ENCODE measurements at regions not wholly inside any gene's neighbourhood (a gene's known extent, or its start where the extent isn't known, plus 50 kb on each side); places are given as distances from the start of the nearest gene placed in this dataset.

- no peak overlapping the region for H3K4me3 ChIP-seq (ENCODE audit: low read depth, low read length)
- TF ChIP-seq CTCF (IDR thresholded peaks at IDR 0.05; ENCODE audit: insufficient read depth, low read length, missing control alignments): no peak
- DNase-seq (ENCODE audit: low read depth, low spot score): no peak
- POLR2A ChIA-PET: no interaction called here
- CTCF ChIA-PET: no interaction called here
Measured at GRCh38 chr14:88128816-88129215, 123.9 kb downstream of the GPR65 start.

- no peak for TF ChIP-seq CTCF (IDR thresholded peaks at IDR 0.05; ENCODE audit: insufficient read depth, low read length, missing control alignments)
- CTCF ChIA-PET: interaction anchor here (1.2 kb wide), 1 partner anchor 183 kb away, joined by 4 read pairs; no protein-coding TSS in a partner anchor
- H3K4me3 ChIP-seq (ENCODE audit: low read depth, low read length): no peak overlapping the region
- DNase-seq (ENCODE audit: low read depth, low spot score): peak; percentile 9
- POLR2A ChIA-PET: no interaction called here
Measured at GRCh38 chr14:88129306-88130056, 124.5 kb downstream of the GPR65 start.

- H3K4me3 ChIP-seq (ENCODE audit: low read depth, low read length): no peak overlapping the region
- ChIA-PET CTCF (interaction anchor here (1.2 kb wide), 1 partner anchor 184 kb away, joined by 4 read pairs; no protein-coding TSS in a partner anchor), POLR2A (no interaction called here)
- TF ChIP-seq CTCF (IDR thresholded peaks at IDR 0.05; ENCODE audit: insufficient read depth, low read length, missing control alignments): no peak
- no peak for DNase-seq (ENCODE audit: low read depth, low spot score)
Measured at GRCh38 chr14:88130057-88130432, 125.1 kb downstream of the GPR65 start.
